WTC11 (cell line): ENCODE measurements at regions not wholly inside any gene's neighbourhood (a gene's known extent, or its start where the extent isn't known, plus 50 kb on each side); places are given as distances from the start of the nearest gene placed in this dataset.

ENCODE experiments used
- ATAC-seq: fragments of 200-7000 bp; cut with Tn5 transposase; 2 replicates; pipeline ENCODE4 v1.10.0; 2021; ENCODE audit warnings: mild to moderate bottlenecking, moderate library complexity
- CTCF ChIA-PET: fragments of 300-600 bp; sonication (Branson Sonifier 250); formaldehyde crosslinking; loops from one replicate; lab custom pipeline; 2021; ENCODE audit warnings: antibody characterized with exemption; lab: Charles Lee
- POLR2A ChIA-PET: fragments of 350-600 bp; sonication (Branson Sonifier 250); formaldehyde crosslinking; loops from one replicate; lab custom pipeline; 2021; ENCODE audit warnings: antibody characterized with exemption; lab: Charles Lee
- DNase-seq: peaks from one replicate; pipeline ENCODE4 v3.0.0; 2021; ENCODE audit warnings: low spot score
- H3K27ac Mint-ChIP-seq: 2 replicates; pipeline ENCODE4 v1.8.0; 2021; ENCODE audit warnings: mixed read lengths
- H3K27me3 Mint-ChIP-seq: 2 replicates; pipeline ENCODE4 v1.8.0; 2021; ENCODE audit warnings: low read depth, mild to moderate bottlenecking, moderate library complexity, mixed read lengths
- H3K36me3 Mint-ChIP-seq: 2 replicates; pipeline ENCODE4 v1.8.0; 2021; ENCODE audit warnings: mixed read lengths
- H3K4me1 Mint-ChIP-seq: 2 replicates; pipeline ENCODE4 v1.8.0; 2022; ENCODE audit warnings: mixed read lengths
- H3K4me3 Mint-ChIP-seq: 2 replicates; pipeline ENCODE4 v1.8.0; 2021; ENCODE audit warnings: mild to moderate bottlenecking, moderate library complexity, mixed read lengths
- H3K9me3 Mint-ChIP-seq: 2 replicates; pipeline ENCODE4 v1.8.0; 2021; ENCODE audit warnings: mixed read lengths
- ATF3 ChIP-seq: sonication (generic); formaldehyde crosslinking; conservative IDR thresholded peaks from 2 replicates; pipeline ENCODE4 v1.8.1; 2022; ENCODE audit warnings: mild to moderate bottlenecking, missing genetic modification reagents
- CREM ChIP-seq: sonication (generic); formaldehyde crosslinking; IDR thresholded peaks from 2 replicates; pipeline ENCODE4 v1.8.1; 2022; ENCODE audit warnings: mild to moderate bottlenecking, missing genetic modification reagents, moderate library complexity
- E2F4 ChIP-seq: sonication (generic); formaldehyde crosslinking; IDR thresholded peaks from 2 replicates; pipeline ENCODE4 v1.8.1; 2022; ENCODE audit warnings: low read depth, mild to moderate bottlenecking, moderate library complexity, missing genetic modification reagents, borderline replicate concordance
- ERG ChIP-seq: fragments of 250-450 bp; sonication (Bioruptor Pico); IDR thresholded peaks from 2 replicates; pipeline ENCODE4 v1.8.0; 2021; ENCODE audit warnings: mild to moderate bottlenecking
- FOXP1 ChIP-seq: sonication (generic); formaldehyde crosslinking; IDR thresholded peaks from 2 replicates; pipeline ENCODE4 v1.8.0; 2022; ENCODE audit warnings: missing genetic modification reagents, mild to moderate bottlenecking, moderate library complexity, borderline replicate concordance
- GABPB1 ChIP-seq: sonication (generic); formaldehyde crosslinking; IDR thresholded peaks from 2 replicates; pipeline ENCODE4 v1.8.1; 2023; ENCODE audit warnings: mild to moderate bottlenecking, missing genetic modification reagents
- NFE2L1 ChIP-seq: sonication (generic); formaldehyde crosslinking; IDR thresholded peaks from 2 replicates; pipeline ENCODE4 v1.8.1; 2023; ENCODE audit warnings: missing genetic modification reagents
- NR2C2 ChIP-seq: sonication (generic); formaldehyde crosslinking; IDR thresholded peaks from 2 replicates; pipeline ENCODE4 v1.8.0; 2022; ENCODE audit warnings: mild to moderate bottlenecking, missing genetic modification reagents
- NR3C1 ChIP-seq: sonication (generic); formaldehyde crosslinking; conservative IDR thresholded peaks from 2 replicates; pipeline ENCODE4 v1.8.1; 2023; ENCODE audit warnings: low read depth, mild to moderate bottlenecking, missing genetic modification reagents
- PRDM15 ChIP-seq: sonication (generic); formaldehyde crosslinking; IDR thresholded peaks from 2 replicates; pipeline ENCODE4 v1.8.0; 2022; ENCODE audit warnings: missing genetic modification reagents
- PREB ChIP-seq: sonication (generic); formaldehyde crosslinking; IDR thresholded peaks from 2 replicates; pipeline ENCODE4 v1.8.1; 2022; ENCODE audit warnings: mild to moderate bottlenecking, missing genetic modification reagents, moderate library complexity, borderline replicate concordance
- TEAD4 ChIP-seq: sonication (generic); formaldehyde crosslinking; IDR thresholded peaks from 2 replicates; pipeline ENCODE4 v1.8.0; 2022; ENCODE audit warnings: mild to moderate bottlenecking, missing genetic modification reagents
- ZNF138 ChIP-seq: sonication (generic); formaldehyde crosslinking; conservative IDR thresholded peaks from 2 replicates; pipeline ENCODE4 v1.8.1; 2022; ENCODE audit warnings: mild to moderate bottlenecking, moderate library complexity, missing genetic modification reagents
- ZNF317 ChIP-seq: sonication (generic); formaldehyde crosslinking; IDR thresholded peaks from 2 replicates; pipeline ENCODE4 v1.8.1; 2023; ENCODE audit warnings: low read depth, mild to moderate bottlenecking, moderate library complexity, missing genetic modification reagents, borderline replicate concordance
- ZNF532 ChIP-seq: fragments of 250-450 bp; sonication (Bioruptor Pico); IDR thresholded peaks from 2 replicates; pipeline ENCODE4 v1.9.0; 2021; ENCODE audit warnings: mild to moderate bottlenecking, borderline replicate concordance

GRCh38 chr18:41713969-41714825, 240.8 kb upstream of the PIK3C3 start (continued):
- TF ChIP-seq PRDM15 (CRISPR knock-in tag): no peak
- TF ChIP-seq ERG (CRISPR knock-in tag): no peak
- TF ChIP-seq ZNF138 (CRISPR knock-in tag): no peak
- TF ChIP-seq PREB (CRISPR knock-in tag): no peak
- TF ChIP-seq NFE2L1 (CRISPR knock-in tag): no peak

- Mint-ChIP-seq H3K4me3 (no peak overlapping the region), H3K4me1 (peaks cover 11% of the 10 kb centered on the region), H3K27ac (no peak overlapping the region), H3K9me3 (no peaks in the 10 kb centered on the region), H3K27me3 (no peaks in the 10 kb centered on the region), H3K36me3 (no peaks in the 10 kb centered on the region)
- ChIA-PET POLR2A (no interaction called here), CTCF (no interaction called here)
- ATAC-seq (no peak), DNase-seq (no peak)
- no peak for TF ChIP-seq E2F4 (CRISPR knock-in tag)
- TF ChIP-seq NR3C1 (CRISPR knock-in tag): no peak
- no peak for TF ChIP-seq TEAD4 (CRISPR knock-in tag)
- TF ChIP-seq ATF3 (CRISPR knock-in tag): no peak
- no peak for TF ChIP-seq FOXP1 (CRISPR knock-in tag)
- TF ChIP-seq ZNF317 (CRISPR knock-in tag): no peak
- TF ChIP-seq CREM (CRISPR knock-in tag): no peak
- TF ChIP-seq GABPB1: no peak
- TF ChIP-seq ZNF532 (CRISPR knock-in tag): no peak
- TF ChIP-seq NR2C2 (CRISPR knock-in tag): no peak
Measured at GRCh38 chr18:41706301-41706700, 248.7 kb upstream of the PIK3C3 start.
